ENCODE measurements at regions not wholly inside any gene's neighbourhood (a gene's known extent, or its start where the extent isn't known, plus 50 kb on each side); places are given as distances from the start of the nearest gene placed in this dataset.

DNA sequence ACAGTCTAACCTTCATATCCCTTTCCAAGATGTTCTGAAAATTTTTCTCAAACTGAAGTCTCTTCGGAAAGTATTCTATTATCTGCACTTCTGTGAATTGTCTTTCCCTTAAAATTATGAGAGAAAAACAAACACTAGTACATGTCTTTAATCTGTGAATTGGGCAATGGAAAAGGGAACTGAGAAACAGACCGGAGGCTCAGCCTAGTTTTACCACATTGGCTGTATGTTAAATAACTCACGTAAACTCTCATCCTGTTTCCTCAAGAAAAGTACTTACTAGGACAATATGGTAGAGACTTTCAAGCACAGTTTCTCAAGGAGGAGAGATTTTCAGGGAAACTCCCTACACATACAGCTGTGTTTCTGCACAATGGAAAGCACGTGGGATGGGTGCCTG is 982.2 kb upstream of the SEMA6D start:
- TF ChIP-seq POLR2A (IDR thresholded peaks at IDR 0.05; ENCODE audit: low read depth, low read length) (no peak), TAF1 (IDR thresholded peaks at IDR 0.05; ENCODE audit: low read depth, low read length) (no peak)
